Endothelial cell of umbilical vein (primary cell): ENCODE measurements at regions not wholly inside any gene's neighbourhood (a gene's known extent, or its start where the extent isn't known, plus 50 kb on each side); places are given as distances from the start of the nearest gene placed in this dataset.

Experiments used
- BruUV-seq: library from RNA; stranded (reverse); fragments of 400-500 nt; replicated peaks from 2 replicates; lab custom pipeline; 2021; lab: Mats Ljungman, UMichigan
- CTCF ChIA-PET: fragments of 300-600, 350-600 bp; sonication (Branson Sonifier 250); formaldehyde crosslinking; loops from one replicate; lab custom pipeline; 2021; ENCODE audit warnings: antibody characterized with exemption, inconsistent platforms; lab: Charles Lee
- POLR2A ChIA-PET: fragments of 300-600, 350-600 bp; sonication (Branson Sonifier 250); formaldehyde crosslinking; loops from one replicate; lab custom pipeline; 2021; ENCODE audit warnings: antibody characterized with exemption, inconsistent platforms; lab: Charles Lee
- DNase-seq: peaks from one replicate; pipeline ENCODE4 v3.0.0-alpha.2; 2011; ENCODE audit warnings: low read depth, low spot score
- FAIRE-seq: peaks from 2 replicates; lab custom pipeline; 2011; peaks lifted over from hg19 to GRCh38; lab: Jason Lieb, UNC
- H2AFZ ChIP-seq: 2 replicates; pipeline ENCODE4 v1.6.0; 2012; ENCODE audit warnings: low read depth, low read length, control low read depth, inconsistent platforms
- H3K27ac ChIP-seq: 2 replicates; pipeline ENCODE4 v1.5.1; 2011; ENCODE audit warnings: low read depth, mild to moderate bottlenecking, control low read depth, low read length, moderate library complexity; ENCODE audit not compliant: insufficient read depth
- H3K27me3 ChIP-seq, 2 experiments: 2 replicates each; pipeline versions ENCODE4 v1.6.0 to v1.6.1; 2011; ENCODE audit warnings: low read length in 2 of 2, mixed read lengths in 1 of 2; ENCODE audit not compliant: control insufficient read depth in 2 of 2, insufficient read depth in 2 of 2
- H3K36me3 ChIP-seq, 2 experiments: 2 replicates in 1 of 2; 3 replicates in 1 of 2; pipeline ENCODE4 v1.5.1; 2011; ENCODE audit warnings: low read length in 2 of 2, mild to moderate bottlenecking in 1 of 2, moderate library complexity in 1 of 2; ENCODE audit not compliant: control insufficient read depth in 2 of 2, insufficient read depth in 2 of 2; ENCODE audit errors: extremely low read depth in 1 of 2
- H3K4me1 ChIP-seq: 3 replicates; pipeline ENCODE4 v1.5.1; 2011; ENCODE audit warnings: mild to moderate bottlenecking, low read length; ENCODE audit not compliant: control insufficient read depth, insufficient read depth; ENCODE audit errors: extremely low read depth
- H3K4me2 ChIP-seq: 2 replicates; pipeline ENCODE4 v1.6.1; 2011; ENCODE audit warnings: low read length, control low read depth, mixed read lengths; ENCODE audit not compliant: insufficient read depth
- H3K4me3 ChIP-seq, 3 experiments: fragments of 200-600 bp in 1 of 3; sonication (generic), shearing (Covaris generic) in 1 of 3; replicated peaks in 1 of 3; 2 replicates each; pipeline ENCODE4 v1.5.1; 2011 to 2016; ENCODE audit warnings: control low read depth in 3 of 3, low read length in 3 of 3, mild to moderate bottlenecking in 2 of 3, inconsistent platforms in 1 of 3, low read depth in 1 of 3, moderate library complexity in 1 of 3; ENCODE audit not compliant: insufficient read depth in 1 of 3
- H3K79me2 ChIP-seq: 2 replicates; pipeline ENCODE4 v1.6.0; 2012; ENCODE audit warnings: low read length, inconsistent platforms; ENCODE audit not compliant: control insufficient read depth, insufficient read depth
- H3K9ac ChIP-seq: replicated peaks from 2 replicates; pipeline ENCODE3; 2011; ENCODE audit warnings: low read length, control low read depth; ENCODE audit not compliant: insufficient read depth; ENCODE audit errors: extremely low read depth
- H3K9me1 ChIP-seq: replicated peaks from 3 replicates; pipeline ENCODE4 v1.6.0; 2011; ENCODE audit warnings: mild to moderate bottlenecking, low read length; ENCODE audit not compliant: control insufficient read depth, insufficient read depth; ENCODE audit errors: extremely low read depth
- H3K9me3 ChIP-seq: replicated peaks from 2 replicates; pipeline ENCODE4 v1.5.1; 2012; ENCODE audit warnings: low read length, inconsistent platforms; ENCODE audit not compliant: control insufficient read depth, insufficient read depth
- H4K20me1 ChIP-seq: replicated peaks from 2 replicates; pipeline ENCODE3; 2011; ENCODE audit warnings: mild to moderate bottlenecking, low read length; ENCODE audit not compliant: control insufficient read depth, insufficient read depth; ENCODE audit errors: extremely low read depth
- EZH2 ChIP-seq: IDR thresholded peaks from 2 replicates; pipeline ENCODE4 v1.6.1; 2012; ENCODE audit warnings: borderline replicate concordance, low read depth, mild to moderate bottlenecking, moderate library complexity, low read length, inconsistent platforms; ENCODE audit not compliant: severe bottlenecking
- FOS ChIP-seq: IDR thresholded peaks from 2 replicates; pipeline ENCODE4 v1.6.1; 2011; ENCODE audit warnings: mild to moderate bottlenecking, low read length, moderate library complexity, borderline replicate concordance; ENCODE audit not compliant: insufficient read depth
- GATA2 ChIP-seq: IDR thresholded peaks from 2 replicates; pipeline ENCODE4 v1.7.0; 2011; ENCODE audit warnings: low read depth, mild to moderate bottlenecking, moderate library complexity, mixed read lengths, low read length; ENCODE audit not compliant: insufficient read length, insufficient read depth
- JUN ChIP-seq: IDR thresholded peaks from 2 replicates; pipeline ENCODE4 v1.6.1; 2011; ENCODE audit warnings: borderline replicate concordance, low read depth; ENCODE audit not compliant: insufficient read length, insufficient read depth
- MYC ChIP-seq: IDR thresholded peaks from one replicate; pipeline ENCODE4 v1.6.1; 2011; ENCODE audit warnings: mild to moderate bottlenecking, low read depth, low read length
- POLR2A ChIP-seq: IDR thresholded peaks from 2 replicates; pipeline ENCODE4 v1.6.1; 2012; ENCODE audit warnings: low read depth, mild to moderate bottlenecking, control low read depth, low read length
- POLR2AphosphoS5 ChIP-seq: IDR thresholded peaks from 2 replicates; pipeline ENCODE4 v1.6.1; 2012; ENCODE audit warnings: low read depth, mild to moderate bottlenecking, control low read depth, low read length, moderate library complexity; ENCODE audit not compliant: insufficient read depth
- dilution Hi-C: fragments of 300-500 bp; cut with MboI; formaldehyde crosslinking; loops from one replicate; pipeline ENCODE4 v1.15.0; 2019; ENCODE audit warnings: low sequenced_read_pairs; ENCODE audit not compliant: extremely low pct_ligation_motif_present
- intact Hi-C: fragments of 100-400 bp; cut with micrococcal nuclease; formaldehyde crosslinking; loops from one replicate; pipeline ENCODE4 v1.10.0; 2022
- TF ChIP-seq, protein P1 (sequence below): IDR thresholded peaks from 2 replicates; pipeline ENCODE4 v1.6.1; 2011; ENCODE audit not compliant: insufficient read depth, insufficient read length
- TF ChIP-seq, protein P2 (sequence below), 2 donors: IDR thresholded peaks; 1 replicate in 1 of 2; 2 replicates in 1 of 2; pipeline ENCODE4 v1.5.1; 2011; ENCODE audit warnings: low read length in 2 of 2, mild to moderate bottlenecking in 2 of 2, moderate library complexity in 2 of 2, control low read depth in 1 of 2, inconsistent platforms in 1 of 2, low read depth in 1 of 2; ENCODE audit not compliant: insufficient read depth in 1 of 2; ENCODE audit errors: extremely low read depth in 1 of 2

DNA sequence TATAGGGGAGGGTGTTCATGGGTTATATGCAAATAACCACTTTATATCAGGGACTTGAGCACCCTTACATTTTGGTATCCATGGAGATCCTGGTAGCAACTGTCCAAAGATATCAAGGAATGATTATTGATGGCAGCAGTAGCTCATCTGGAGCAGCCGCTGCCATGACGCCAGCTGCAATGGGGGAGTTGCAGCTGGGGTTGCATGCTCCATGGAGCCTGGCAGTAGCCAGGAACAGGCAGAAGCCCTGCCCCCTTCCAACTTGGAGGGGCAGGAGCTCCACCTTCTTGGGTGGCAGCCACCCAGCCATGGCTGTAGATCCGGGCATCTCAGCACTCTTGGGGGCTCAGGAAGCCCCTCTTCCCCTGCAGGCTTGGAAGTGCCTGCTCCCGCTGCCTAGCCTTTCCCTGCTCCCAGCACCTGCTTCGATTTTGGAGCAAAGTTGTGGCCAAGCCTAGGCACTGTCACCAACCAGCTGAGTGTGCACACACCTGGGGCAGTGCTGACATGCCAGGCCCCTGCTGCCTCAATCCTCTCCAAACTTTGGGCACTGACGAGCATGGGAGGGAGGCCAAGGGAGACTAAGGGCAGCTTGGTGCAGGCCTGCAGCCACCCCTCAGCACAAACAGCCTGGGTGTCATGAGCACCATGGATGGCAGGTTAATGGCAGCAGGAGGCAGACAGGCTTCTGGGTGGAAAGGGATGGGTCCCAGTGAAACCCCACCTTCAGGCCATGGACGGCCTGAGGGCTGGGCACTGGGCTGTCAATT, 235.6 kb upstream of the CSNK1A1L start:
- dilution Hi-C loops (no loop called here), intact Hi-C loops (no loop called here)
- no peaks in the 10 kb centered on the region for H3K9me1 ChIP-seq
- H3K4me3 ChIP-seq = no peak overlapping the region
- H3K27ac ChIP-seq = no peak overlapping the region
- no peak overlapping the region for H3K9ac ChIP-seq
- DNase-seq = no peak
- no peaks in the 10 kb centered on the region for H3K4me1 ChIP-seq
- no TSS peak for BruUV-seq
- H3K27me3 ChIP-seq = no peaks in the 10 kb centered on the region
- FAIRE-seq = no peak
- H3K79me2 ChIP-seq = no peaks in the 10 kb centered on the region
- no peak overlapping the region for H3K4me2 ChIP-seq
- H4K20me1 ChIP-seq = no peaks in the 10 kb centered on the region
- ChIA-PET POLR2A (no interaction called here), CTCF (no interaction called here)
- TF ChIP-seq, protein P1, sequence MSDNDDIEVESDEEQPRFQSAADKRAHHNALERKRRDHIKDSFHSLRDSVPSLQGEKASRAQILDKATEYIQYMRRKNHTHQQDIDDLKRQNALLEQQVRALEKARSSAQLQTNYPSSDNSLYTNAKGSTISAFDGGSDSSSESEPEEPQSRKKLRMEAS = no peak
- TF ChIP-seq MYC (no peak), POLR2A (no peak), FOS (no peak), GATA2 (no peak), EZH2 (no peak)
- no peaks in the 10 kb centered on the region for H3K9me3 ChIP-seq
- H2AFZ ChIP-seq = no peak overlapping the region
- no peaks in the 10 kb centered on the region for H3K36me3 ChIP-seq

DNA sequence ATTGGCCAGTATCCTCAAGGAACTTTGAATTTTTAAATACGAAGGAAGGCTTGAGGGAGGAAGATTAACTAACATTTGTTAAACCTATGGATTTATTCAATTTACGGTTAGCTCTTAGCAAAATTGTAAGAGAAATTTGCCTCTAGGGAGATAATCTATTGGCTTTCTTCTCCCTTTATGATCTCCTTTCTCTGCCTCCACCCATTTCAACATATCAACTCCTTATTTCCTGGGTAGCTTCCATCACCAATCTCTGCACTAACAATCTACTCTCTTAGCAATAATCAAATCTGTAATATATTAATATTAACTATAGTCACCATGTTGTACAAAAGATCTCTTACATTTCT, 233.9 kb upstream of the CSNK1A1L start:
- Histone ChIP-seq H4K20me1 (no peaks in the 10 kb centered on the region), H3K27ac (no peak overlapping the region), H3K36me3 (no peaks in the 10 kb centered on the region), H2AFZ (no peak overlapping the region), H3K4me2 (no peak overlapping the region), H3K9me3 (no peaks in the 10 kb centered on the region), H3K9me1 (no peaks in the 10 kb centered on the region), H3K4me1 (no peaks in the 10 kb centered on the region), H3K79me2 (no peaks in the 10 kb centered on the region), H3K27me3 (no peaks in the 10 kb centered on the region), H3K4me3 (no peak overlapping the region), H3K9ac (no peak overlapping the region)
- ChIA-PET POLR2A (no interaction called here), CTCF (no interaction called here)
- intact Hi-C loops (loop anchor here (2.0 kb wide), 1 partner anchor 51 kb away; no protein-coding TSS in a partner anchor), dilution Hi-C loops (no loop called here)
- BruUV-seq = no TSS peak
- TF ChIP-seq EZH2 (no peak), FOS (no peak), MYC (no peak), JUN (no peak), POLR2A (no peak), POLR2AphosphoS5 (no peak), GATA2 (no peak)
- TF ChIP-seq, protein P1 = no peak
- TF ChIP-seq, protein P2, sequence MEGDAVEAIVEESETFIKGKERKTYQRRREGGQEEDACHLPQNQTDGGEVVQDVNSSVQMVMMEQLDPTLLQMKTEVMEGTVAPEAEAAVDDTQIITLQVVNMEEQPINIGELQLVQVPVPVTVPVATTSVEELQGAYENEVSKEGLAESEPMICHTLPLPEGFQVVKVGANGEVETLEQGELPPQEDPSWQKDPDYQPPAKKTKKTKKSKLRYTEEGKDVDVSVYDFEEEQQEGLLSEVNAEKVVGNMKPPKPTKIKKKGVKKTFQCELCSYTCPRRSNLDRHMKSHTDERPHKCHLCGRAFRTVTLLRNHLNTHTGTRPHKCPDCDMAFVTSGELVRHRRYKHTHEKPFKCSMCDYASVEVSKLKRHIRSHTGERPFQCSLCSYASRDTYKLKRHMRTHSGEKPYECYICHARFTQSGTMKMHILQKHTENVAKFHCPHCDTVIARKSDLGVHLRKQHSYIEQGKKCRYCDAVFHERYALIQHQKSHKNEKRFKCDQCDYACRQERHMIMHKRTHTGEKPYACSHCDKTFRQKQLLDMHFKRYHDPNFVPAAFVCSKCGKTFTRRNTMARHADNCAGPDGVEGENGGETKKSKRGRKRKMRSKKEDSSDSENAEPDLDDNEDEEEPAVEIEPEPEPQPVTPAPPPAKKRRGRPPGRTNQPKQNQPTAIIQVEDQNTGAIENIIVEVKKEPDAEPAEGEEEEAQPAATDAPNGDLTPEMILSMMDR (IDR thresholded peaks at IDR 0.05; ENCODE audit: extremely low read depth in 1 of 2, insufficient read depth in 1 of 2, low read depth in 1 of 2, low read length in 2 of 2) = no peak
- DNase-seq (no peak), FAIRE-seq (no peak)
